GM18505 (cell line): ENCODE measurements at regions not wholly inside any gene's neighbourhood (a gene's known extent, or its start where the extent isn't known, plus 50 kb on each side); places are given as distances from the start of the nearest gene placed in this dataset.
A peak's percentile ranks its signal among the peaks of the same experiment; 100 is the strongest.

Source experiments
- ATAC-seq: cut with Tn5 transposase; IDR thresholded peaks from one replicate; pipeline ENCODE4 v1.9.1; 2021; ENCODE audit not compliant: unreplicated experiment
- POLR2A ChIP-seq: IDR thresholded peaks from 4 replicates; pipeline ENCODE4 v1.6.1; 2011; ENCODE audit warnings: borderline replicate concordance; ENCODE audit not compliant: insufficient read depth, insufficient read length; ENCODE audit errors: extremely low read depth

DNA sequence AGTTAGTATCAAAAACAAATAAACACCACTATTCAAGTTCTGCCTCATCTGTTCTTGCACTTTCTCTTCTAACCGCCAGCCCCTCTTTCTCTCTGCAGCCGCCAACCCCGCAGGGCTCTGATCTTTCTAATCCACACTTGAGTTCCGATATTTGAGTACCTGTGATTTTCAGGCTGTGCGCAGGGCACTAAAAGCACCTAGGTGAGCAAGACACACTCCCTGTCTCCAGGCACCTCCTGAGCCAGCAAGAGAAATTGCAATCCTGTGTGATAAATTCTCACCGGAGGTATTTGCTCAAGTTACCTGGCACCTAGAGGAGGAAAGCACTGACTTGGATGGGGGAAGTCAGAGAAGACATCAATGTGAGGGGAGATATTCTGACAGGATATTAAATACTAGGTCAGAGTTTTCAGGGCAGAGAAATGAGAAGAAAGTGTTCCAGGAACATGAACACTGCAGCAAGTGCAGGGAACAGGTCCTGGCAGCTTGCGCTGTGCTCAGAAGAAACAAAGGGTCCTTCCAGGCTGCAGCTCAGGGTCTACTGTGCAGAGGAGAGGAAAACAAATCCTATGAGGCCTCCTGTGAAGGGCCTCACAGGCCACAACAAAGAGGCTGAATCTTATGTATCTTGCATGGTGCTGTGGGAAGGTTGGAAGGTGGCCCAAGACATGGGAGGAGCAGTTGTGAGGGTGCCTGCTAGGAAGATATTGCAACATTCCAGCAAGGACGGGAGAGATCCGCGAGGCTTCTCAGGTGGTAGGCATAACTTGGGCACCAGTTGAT, 568.7 kb upstream of the MGMT start:
- no peak for TF ChIP-seq POLR2A
- no peak for ATAC-seq

DNA sequence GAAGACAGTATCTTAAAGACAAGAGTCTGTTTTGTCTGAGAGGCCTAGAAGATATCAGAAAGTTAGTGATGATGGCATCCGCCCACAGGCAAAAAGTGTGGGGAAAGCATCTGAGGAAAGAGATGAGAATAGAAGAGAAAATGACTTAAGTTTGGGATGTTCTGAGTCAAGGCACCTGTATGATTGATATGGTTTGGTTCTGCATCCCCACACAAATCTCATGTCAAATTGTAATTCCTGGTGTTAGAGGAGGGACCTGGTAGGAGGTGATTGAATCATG, 568.2 kb upstream of the MGMT start:
- TF ChIP-seq POLR2A: no peak
- no peak for ATAC-seq

DNA sequence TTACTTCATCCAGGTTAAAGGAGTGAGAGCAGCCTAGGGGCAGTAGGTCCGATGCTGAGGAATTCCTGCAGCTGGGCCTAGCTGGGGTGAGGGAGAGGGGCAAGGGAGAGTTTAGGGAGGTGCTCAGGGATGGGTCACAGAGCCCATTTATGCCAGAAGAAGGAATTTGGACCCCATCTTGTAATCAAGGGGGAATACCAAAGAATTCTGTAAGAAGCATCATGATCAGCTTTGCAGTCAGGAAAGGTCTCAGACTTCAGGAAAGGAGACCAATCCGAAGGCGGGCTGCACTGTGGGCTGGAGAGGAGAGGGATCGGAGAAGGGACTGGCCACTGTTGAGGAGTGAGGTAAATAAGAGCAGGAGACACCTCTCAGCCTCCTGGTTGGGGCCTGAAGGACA, 566.6 kb upstream of the MGMT start:
- no peak for ATAC-seq
- TF ChIP-seq POLR2A: no peak

DNA sequence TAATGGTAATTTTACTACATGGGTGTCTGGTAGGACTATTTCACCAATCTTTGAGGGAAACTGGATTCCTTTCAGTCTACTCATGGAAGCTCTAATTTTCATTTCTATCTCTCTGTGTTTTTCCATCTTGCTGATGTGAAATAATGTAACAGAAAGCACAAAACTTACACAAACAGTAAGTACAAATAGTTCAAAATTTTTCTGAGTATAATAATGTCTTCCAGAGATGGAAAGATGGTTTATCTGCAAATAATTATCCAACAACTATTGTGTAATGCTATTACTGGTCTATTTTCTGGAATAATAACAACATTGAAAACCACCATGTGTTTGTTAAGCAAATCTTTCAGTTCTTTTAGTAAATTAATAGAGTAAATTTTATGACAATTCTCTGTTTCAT, 565.8 kb upstream of the MGMT start:
- no peak for ATAC-seq
- no peak for TF ChIP-seq POLR2A

DNA sequence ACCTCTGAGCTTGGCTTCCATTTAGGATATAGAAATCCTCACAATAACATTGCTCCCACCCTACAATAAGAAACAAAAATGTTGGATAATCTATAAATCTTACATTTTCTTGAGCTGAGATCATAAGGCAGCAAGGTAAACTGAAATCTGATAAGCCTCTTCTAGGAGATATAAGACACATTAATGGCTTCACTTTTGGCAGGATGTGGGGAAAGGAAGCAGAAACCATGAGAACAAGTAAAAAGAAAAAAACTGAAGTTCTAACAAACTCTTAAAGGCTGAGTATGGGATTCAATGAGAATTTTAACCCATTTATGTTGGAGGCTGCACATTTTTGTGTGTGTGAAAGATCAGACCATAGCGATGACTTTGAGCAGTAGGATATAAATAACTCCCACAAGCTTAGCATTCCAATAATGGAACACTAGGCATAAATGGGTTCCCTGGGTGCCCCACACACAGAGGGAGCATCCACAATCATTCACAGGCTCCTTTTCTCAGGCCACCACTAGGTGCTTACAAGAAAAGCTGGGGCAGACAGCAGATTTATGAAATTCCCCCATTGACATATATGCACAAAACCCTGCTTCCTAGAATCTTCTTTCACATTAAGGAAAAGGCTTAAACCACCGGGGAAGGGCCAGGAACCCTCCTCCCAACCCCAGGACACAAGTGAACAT, 564.9 kb upstream of the MGMT start:
- no peak for ATAC-seq
- no peak for TF ChIP-seq POLR2A

DNA sequence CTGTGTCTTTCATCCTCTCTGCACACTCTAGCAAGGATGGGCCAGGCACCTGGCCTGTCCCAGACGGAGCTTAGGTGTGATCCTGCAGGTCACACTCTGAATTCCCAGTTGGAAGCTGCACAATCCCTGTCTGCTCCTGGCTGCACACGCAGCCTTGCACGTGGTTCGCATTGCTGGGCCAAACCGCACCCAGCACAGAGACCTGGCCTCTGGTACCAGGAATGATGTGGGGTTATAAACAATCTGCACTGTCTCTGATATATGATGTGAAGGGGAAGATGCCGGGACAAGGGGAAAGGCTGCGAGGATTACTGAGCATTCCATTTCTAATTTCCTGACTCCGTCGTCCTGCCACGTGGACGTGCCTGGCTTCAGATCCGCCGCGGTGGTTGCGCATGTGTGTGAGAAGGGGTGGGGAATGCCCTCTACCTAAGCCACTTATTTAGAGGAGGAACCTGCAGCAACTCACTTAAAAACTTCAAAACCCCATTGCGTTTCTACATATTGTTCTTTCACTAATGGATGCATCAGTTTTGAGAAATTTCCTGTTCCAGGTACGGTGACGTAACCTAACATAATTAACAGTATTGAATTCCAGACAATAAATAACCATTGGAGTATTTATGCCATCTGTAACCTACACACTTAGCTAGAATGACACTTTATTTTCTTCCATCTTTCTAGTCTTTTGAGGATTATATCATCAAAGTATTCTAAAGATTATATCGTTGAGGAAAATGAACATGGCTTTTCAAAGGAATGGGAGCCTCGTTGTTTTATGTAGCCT, 559.7 kb upstream of the MGMT start:
- no peak for TF ChIP-seq POLR2A
- no peak for ATAC-seq

DNA sequence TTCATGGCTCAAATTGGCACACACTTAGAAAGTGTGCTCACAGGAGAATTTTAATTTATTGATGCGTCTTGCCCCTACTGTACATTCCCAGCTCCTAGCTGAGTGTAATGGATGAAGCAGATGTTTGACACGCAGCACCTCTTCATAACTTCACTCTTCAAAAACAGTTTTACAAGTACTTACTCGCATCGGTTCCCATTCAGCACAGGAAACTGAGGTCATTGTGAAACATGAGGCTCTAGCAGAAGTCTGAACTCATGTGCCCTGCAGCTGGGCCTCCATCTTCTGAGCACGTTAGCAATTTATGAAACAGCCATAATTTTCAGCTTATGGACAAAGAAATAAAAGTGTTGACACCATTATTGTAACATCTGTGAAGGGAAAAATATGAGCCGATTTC, 558.9 kb upstream of the MGMT start:
- no peak for TF ChIP-seq POLR2A
- ATAC-seq: peak; percentile 48

DNA sequence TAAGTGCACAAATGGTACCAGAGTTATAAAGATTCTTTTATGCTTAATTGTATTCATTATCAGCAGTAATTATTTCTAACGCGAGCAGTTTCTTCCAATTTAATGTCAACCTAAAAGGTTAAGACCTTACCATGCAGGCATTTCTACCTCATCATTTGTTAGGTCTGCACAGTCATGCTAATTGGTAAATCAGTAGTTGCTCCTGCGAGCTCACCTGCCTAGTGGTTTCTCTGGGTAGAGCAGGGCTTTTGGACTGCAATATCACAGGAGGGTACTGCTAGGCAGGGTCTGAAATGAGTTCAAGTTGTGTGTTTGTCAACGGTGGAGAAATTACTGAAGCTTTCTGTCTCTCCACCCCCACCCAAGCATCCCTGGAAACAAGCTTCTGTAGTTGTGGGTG, 558.5 kb upstream of the MGMT start:
- no peak for TF ChIP-seq POLR2A
- no peak for ATAC-seq

DNA sequence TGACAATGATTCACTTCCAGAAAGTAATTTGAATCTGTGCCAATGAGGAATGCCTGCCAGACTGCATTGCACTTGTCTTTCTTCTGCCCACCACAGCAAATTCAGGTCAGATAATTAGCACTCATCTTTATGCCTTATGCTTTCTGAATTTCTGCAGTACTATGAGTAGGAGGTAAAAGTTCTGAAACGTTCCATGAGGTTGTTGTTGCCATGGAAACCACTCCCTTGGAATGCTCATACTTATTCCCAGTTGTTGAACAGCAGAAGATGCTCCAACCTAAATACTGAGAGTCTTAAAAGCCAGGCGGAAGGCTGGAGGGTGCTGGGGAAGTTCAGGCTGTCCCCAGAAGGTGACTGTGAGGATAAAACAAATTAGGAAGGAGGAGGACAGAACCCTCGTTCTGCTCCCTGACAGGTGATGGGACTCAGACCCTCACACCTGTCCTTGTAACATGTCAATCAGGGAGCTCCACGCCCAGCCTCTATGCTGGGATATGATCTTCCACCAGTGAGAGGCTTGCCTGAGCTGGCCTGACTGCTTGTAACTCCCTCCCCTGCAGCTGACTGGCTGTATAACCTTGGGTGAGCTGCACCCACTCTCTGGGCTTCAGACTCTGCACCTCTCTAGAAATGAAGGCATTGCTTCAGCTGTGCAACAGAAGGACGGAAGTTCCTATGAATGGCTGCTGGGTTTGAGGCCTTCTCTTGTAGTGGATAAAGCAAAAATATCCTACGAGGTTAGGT, 554.3 kb upstream of the MGMT start:
- no peak for ATAC-seq
- TF ChIP-seq POLR2A: no peak

DNA sequence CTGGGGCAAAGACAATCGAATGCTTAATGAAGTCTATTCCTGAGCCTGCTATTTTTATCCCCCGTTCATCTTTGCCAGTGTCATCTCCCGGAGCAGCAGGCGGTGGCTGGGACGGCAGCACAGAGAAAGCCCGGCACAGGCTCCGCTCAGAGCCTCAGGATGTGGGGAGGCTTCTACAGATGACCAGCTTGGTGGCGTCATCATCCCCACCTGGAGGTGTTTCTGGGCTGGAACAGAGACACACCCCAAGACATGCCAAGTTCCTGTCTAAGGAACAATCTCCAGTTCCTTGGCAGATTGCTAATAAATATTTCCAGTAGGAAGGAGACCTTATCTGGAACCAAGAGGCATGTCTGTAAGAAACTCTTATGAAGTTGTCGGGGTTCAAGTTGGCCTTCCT, 552.4 kb upstream of the MGMT start:
- ATAC-seq: no peak
- no peak for TF ChIP-seq POLR2A

DNA sequence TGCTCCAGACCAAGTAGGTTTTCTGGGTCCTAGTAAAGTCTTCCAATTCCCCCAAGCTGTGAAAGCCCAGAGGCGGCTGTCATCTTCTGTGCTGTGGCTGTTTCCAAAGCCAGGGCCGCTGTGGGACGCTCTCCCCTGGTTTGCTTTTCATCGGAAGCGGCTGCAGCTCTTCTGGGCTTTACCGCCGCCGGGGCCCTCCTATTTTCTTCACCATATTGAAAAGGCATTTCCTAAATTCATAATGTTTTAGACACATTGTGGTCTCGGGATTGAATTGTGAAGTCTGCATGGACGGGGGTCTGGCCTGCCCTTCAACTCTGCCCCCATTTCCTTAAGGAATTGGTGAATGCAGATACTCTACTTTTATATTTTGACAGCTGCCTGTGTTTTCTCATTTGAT, 551.4 kb upstream of the MGMT start:
- ATAC-seq: no peak
- no peak for TF ChIP-seq POLR2A

DNA sequence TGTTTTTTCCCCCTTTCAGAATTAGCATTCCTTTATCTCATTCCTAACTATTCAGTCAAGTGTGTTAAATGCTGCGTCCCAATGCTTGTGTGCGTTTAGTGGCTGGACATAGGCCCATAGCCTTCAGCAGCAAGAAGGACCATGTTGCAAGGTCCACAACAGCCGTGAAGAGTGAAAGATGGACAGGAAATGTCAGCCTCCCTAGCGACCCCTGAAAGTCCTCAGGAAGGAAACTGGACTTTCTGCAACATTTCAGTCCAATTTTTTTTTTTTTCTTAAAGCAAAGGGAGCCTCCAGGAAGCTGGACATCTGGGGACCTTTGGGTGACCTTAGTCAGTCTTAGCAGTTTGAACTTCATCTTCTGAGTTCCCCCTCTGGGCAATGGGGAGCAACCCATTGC, 550.7 kb upstream of the MGMT start:
- TF ChIP-seq POLR2A: no peak
- no peak for ATAC-seq

DNA sequence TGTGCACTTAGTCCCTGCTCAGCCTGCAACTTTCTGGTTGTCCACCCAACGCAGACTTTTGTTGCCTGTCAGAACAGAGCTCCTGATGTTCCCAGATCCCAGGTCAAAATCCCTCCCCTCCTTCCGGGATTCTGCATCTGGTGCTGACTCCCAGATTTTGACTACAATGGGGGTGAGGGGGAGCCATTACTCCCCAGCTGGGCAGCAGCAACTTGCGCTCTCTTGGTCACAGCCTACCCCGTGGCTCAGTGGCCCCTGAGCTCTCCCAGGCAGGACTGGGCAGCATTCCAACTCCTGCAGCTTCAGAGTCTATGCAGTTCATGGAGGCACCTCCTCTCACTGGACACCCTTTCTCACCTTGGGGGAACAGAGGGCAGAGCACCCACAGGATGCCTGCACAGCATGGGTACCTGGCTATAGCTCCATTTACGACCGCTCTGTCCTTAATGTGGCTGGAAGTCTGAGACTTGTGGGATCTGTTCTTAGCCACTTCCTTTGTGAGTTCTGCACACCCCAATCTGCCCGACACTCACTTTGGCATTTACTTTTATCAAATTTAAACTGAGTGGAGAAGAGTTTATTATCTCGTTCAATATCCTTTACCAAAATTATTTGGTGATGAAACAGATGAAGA, 545.5 kb upstream of the MGMT start:
- no peak for ATAC-seq
- no peak for TF ChIP-seq POLR2A
